Motor neuron (in vitro differentiated cells): ENCODE measurements at regions not wholly inside any gene's neighbourhood (a gene's known extent, or its start where the extent isn't known, plus 50 kb on each side); places are given as distances from the start of the nearest gene placed in this dataset.

Experiments used
- ATAC-seq, 8 experiments: fragments of 200-7000 bp; cut with Tn5 transposase; replicated peaks in 6 of 8; 2 replicates each; pipeline ENCODE4 v1.8.0; 2021; ENCODE audit warnings: mild to moderate bottlenecking in 8 of 8, moderate library complexity in 8 of 8
- H3K27ac ChIP-seq, 2 donors: fragments of 250-450 bp; sonication (Bioruptor Pico); 2 replicates each; pipeline ENCODE4 v1.9.0; 2021; ENCODE audit warnings: antibody characterized with exemption in 2 of 2, mild to moderate bottlenecking in 2 of 2, moderate library complexity in 1 of 2
- H3K4me1 ChIP-seq, 2 donors: fragments of 250-450 bp; sonication (Bioruptor Pico); replicated peaks in 1 of 2; 2 replicates each; pipeline ENCODE4 v1.6.1; 2021; ENCODE audit warnings: antibody characterized with exemption in 2 of 2, mild to moderate bottlenecking in 2 of 2, moderate library complexity in 1 of 2
- H3K4me3 ChIP-seq, 5 donors: fragments of 250-450 bp; sonication (Bioruptor Pico); 2 replicates each; pipeline ENCODE4 v1.9.0; 2021; ENCODE audit warnings: antibody characterized with exemption in 5 of 5, mild to moderate bottlenecking in 5 of 5, moderate library complexity in 4 of 5
- WGBS, 10 experiments: fragments of 450-650 bp; shearing (Covaris generic); methylation state at CpG; one replicate each; pipeline ENCODE4 v1.0.0; 2022; 5-methylcytosine and 5-hydroxymethylcytosine counted together
- in situ Hi-C, 9 experiments: fragments of 400-800 bp; cut with MboI; loops; one replicate each; pipeline ENCODE4 v1.15.0; 2021; ENCODE audit warnings: low sequenced_read_pairs in 9 of 9, low pct_unique_long_range_greater_than_20kb in 2 of 9; ENCODE audit not compliant: unreplicated experiment in 9 of 9

DNA sequence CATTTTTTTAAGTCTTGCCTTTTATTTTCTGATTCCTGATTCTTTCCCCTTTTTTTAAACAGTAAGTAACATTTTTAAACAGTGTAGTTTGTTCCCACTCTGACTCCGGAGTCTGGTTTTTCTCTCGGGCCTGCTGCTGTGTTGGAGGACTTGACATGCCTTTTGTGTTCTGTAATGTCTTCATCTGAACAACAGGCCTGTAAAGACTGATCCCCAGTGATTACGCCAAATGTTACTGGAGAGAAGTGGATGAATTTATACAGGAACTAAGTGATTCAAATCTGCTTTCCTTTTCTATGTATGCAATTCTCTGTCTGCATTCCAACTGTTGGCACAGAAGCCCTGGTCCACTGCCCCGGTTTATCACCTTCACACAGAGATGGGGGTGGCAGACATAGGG, 54.3 kb upstream of the RMDN2 start:
- H3K4me1 ChIP-seq, result peaks cover 6 to 11% of the 10 kb centered on the region in 2 donors
- H3K4me3 ChIP-seq, result no peak overlapping the region
- no peak for ATAC-seq
- no peak overlapping the region for H3K27ac ChIP-seq
- 37 to 100% (median 92%) methylated on average over 1 to 4 of the region's 4 CpGs; no CpG with 5 or more reads in 1 of the 10 experiments for WGBS, 10 experiments
- in situ Hi-C loops, result loop anchor here in 4 of 9 experiments (10.0 to 25.0 kb wide), 4 partner anchors 456 to 484 kb away; no protein-coding TSS in a partner anchor

DNA sequence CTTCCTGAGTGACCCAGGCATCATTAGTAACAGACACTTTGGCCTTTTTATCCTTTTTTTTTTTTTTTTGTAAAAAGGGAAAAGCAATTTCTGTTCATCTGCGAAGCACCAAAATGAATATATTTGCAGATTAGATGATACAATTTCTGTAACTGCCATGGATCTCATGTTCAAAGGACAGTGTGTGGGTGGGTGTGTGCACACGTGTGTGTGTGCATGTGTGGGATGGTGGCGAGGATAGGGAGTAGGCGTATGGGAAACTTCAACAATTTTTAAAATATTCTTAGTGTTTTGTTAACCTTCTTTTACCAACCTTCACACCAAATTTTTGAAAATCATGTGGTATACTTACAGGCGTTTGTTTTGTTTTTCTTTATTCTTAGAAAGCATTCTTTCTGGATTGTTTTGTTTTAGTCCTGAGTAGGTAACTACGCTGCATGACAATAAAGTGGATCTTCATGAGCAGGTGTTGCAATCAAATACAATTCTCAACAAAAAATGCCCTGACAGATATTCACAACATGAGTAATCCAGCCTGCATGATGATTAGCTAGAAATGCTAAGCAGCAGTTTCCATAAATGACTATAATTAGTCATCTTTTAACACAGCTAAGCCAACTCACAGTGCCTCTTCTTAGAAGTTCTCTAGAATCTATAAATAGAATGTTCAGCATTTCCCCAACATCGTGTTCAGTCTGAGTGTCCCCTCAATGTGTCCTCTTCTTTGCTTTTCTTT, 53.5 kb upstream of the RMDN2 start:
- WGBS, 10 experiments, result 23 to 93% (median 81%) methylated on average over 3 to 7 of the region's 7 CpGs
- in situ Hi-C loops, result loop anchor here in 4 of 9 experiments (10.0 to 25.0 kb wide), 4 partner anchors 457 to 484 kb away; no protein-coding TSS in a partner anchor
- peak; percentile 26 to 97 (median 72) for ATAC-seq
- H3K4me1 ChIP-seq, result peaks cover 7 to 11% of the 10 kb centered on the region in 2 donors
- no peak overlapping the region for H3K27ac ChIP-seq
- no peak overlapping the region for H3K4me3 ChIP-seq

- Histone ChIP-seq H3K4me1 (peaks cover 7 to 13% of the 10 kb centered on the region in 2 donors), H3K27ac (no peak overlapping the region), H3K4me3 (no peak overlapping the region)
- 21 to 100% (median 86%) methylated on average over 1 to 4 of the region's 5 CpGs for WGBS, 10 experiments
- ATAC-seq, result peak; percentile 7 to 42 (median 26)
- in situ Hi-C loops, result loop anchor here in 4 of 9 experiments (10.0 to 25.0 kb wide), 4 partner anchors 457 to 485 kb away; no protein-coding TSS in a partner anchor
Observed at GRCh38 chr2:37872192-37872750, 52.8 kb upstream of the RMDN2 start.

- in situ Hi-C loops, result loop anchor here in 4 of 9 experiments (10.0 to 25.0 kb wide), 4 partner anchors 458 to 486 kb away; no protein-coding TSS in a partner anchor
- ATAC-seq, result peak in 2 of 8 experiments; percentile 49 to 52
- Histone ChIP-seq H3K4me1 (peaks cover 7 to 14% of the 10 kb centered on the region in 2 donors), H3K27ac (no peak overlapping the region), H3K4me3 (no peak overlapping the region)
- WGBS, 10 experiments, result 17 to 100% (median 60%) methylated on average over 1 to 2 of the region's 3 CpGs; no CpG with 5 or more reads in 3 of the 10 experiments
Observed at GRCh38 chr2:37873229-37873628, 51.9 kb upstream of the RMDN2 start.

GRCh38 chr2:37873749-37874330, 51.2 kb upstream of the RMDN2 start:
- in situ Hi-C loops, result loop anchor here in 4 of 9 experiments (10.0 to 25.0 kb wide), 4 partner anchors 459 to 487 kb away; no protein-coding TSS in a partner anchor
- 88 to 100% (median 94%) methylated on average over 1 to 7 of the region's 7 CpGs; no CpG with 5 or more reads in 2 of the 10 experiments for WGBS, 10 experiments
- H3K4me3 ChIP-seq, result no peak overlapping the region
- H3K4me1 ChIP-seq, result peaks cover 7 to 14% of the 10 kb centered on the region in 2 donors
- no peak overlapping the region for H3K27ac ChIP-seq
- ATAC-seq, result no peak

DNA sequence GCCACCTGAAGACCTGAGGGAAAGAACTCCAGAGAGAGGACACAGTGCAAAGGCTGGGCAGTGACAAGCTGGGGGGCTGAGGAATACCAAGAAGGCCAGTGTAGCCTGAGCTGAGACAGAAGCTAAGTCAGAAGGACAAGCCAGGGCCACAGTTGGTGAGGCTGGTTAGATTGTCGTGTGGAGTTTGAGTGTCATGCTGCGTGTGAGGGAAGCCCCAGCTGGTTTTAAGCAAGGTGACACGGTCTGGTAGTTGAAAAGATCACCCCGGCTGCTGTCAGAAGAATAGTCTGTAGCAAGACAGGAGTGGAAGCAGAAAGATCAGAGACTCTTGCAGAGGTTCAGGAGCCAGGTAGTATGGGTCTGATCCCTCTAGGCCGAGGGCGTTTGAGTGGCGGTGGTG, 50.6 kb upstream of the RMDN2 start:
- H3K4me3 ChIP-seq, result no peak overlapping the region
- no peak overlapping the region for H3K27ac ChIP-seq
- in situ Hi-C loops, result loop anchor here in 4 of 9 experiments (10.0 to 25.0 kb wide), 4 partner anchors 460 to 487 kb away; no protein-coding TSS in a partner anchor
- no peak for ATAC-seq
- H3K4me1 ChIP-seq, result peaks cover 7 to 14% of the 10 kb centered on the region in 2 donors
- WGBS, 10 experiments, result 88 to 100% (median 94%) methylated on average over 2 to 7 of the region's 7 CpGs; no CpG with 5 or more reads in 2 of the 10 experiments
